Spleen (tissue), 11 donors: ENCODE measurements at regions not wholly inside any gene's neighbourhood (a gene's known extent, or its start where the extent isn't known, plus 50 kb on each side); places are given as distances from the start of the nearest gene placed in this dataset.

ENCODE experiments used
- DNase-seq: peaks from one replicate; pipeline ENCODE4 v3.0.0-alpha.2; 2020
- H3K27ac ChIP-seq, 8 donors: fragments of 200-600 bp; sonication (generic) in 7 of 8; 1 replicate in 4 of 8; 2 replicates in 4 of 8; pipeline versions ENCODE4 v1.5.0 to v1.8.0; 2016 to 2021; ENCODE audit warnings: inconsistent platforms in 4 of 8, mild to moderate bottlenecking in 4 of 8, moderate library complexity in 1 of 8
- H3K27me3 ChIP-seq, 7 donors: fragments of 200-600 bp; sonication (generic) in 6 of 7; replicated peaks in 1 of 7; 1 replicate in 4 of 7; 2 replicates in 3 of 7; pipeline versions ENCODE4 v1.5.0 to v1.8.0; 2016 to 2021; ENCODE audit warnings: inconsistent platforms in 3 of 7, mild to moderate bottlenecking in 1 of 7
- H3K36me3 ChIP-seq, 6 donors: fragments of 200-600 bp; sonication (generic) in 5 of 6; 1 replicate in 4 of 6; 2 replicates in 2 of 6; pipeline versions ENCODE4 v1.5.0 to v1.8.0; 2016 to 2021; ENCODE audit warnings: inconsistent platforms in 2 of 6
- H3K4me1 ChIP-seq, 6 donors: fragments of 200-600 bp; sonication (generic) in 5 of 6; 1 replicate in 3 of 6; 2 replicates in 3 of 6; pipeline versions ENCODE4 v1.5.0 to v1.8.0; 2016 to 2021; ENCODE audit warnings: inconsistent platforms in 3 of 6
- H3K4me3 ChIP-seq, 8 donors: fragments of 200-600 bp; sonication (generic) in 7 of 8; 1 replicate in 4 of 8; 2 replicates in 4 of 8; pipeline versions ENCODE4 v1.5.0 to v1.8.0; 2016 to 2021; ENCODE audit warnings: inconsistent platforms in 4 of 8, mild to moderate bottlenecking in 4 of 8, moderate library complexity in 2 of 8
- H3K9me3 ChIP-seq, 8 donors: fragments of 200-600 bp; sonication (generic) in 7 of 8; 1 replicate in 4 of 8; 2 replicates in 4 of 8; pipeline versions ENCODE4 v1.5.0 to v1.8.0; 2016 to 2021; ENCODE audit warnings: inconsistent platforms in 4 of 8
- CTCF ChIP-seq, 11 experiments: fragments of 200-600 bp in 7 of 11; fragments of 450-650 bp in 4 of 11; sonication (generic) in 4 of 11; IDR thresholded peaks in 8 of 11; conservative IDR thresholded peaks in 3 of 11; 1 replicate in 7 of 11; 2 replicates in 4 of 11; pipeline versions ENCODE4 v1.4.0 to v1.8.0; 2016 to 2021; ENCODE audit warnings: antibody characterized with exemption in 11 of 11, inconsistent platforms in 4 of 11, mild to moderate bottlenecking in 1 of 11
- POLR2A ChIP-seq, 3 donors: fragments of 450-650 bp; IDR thresholded peaks; one replicate each; pipeline ENCODE4 v1.5.1; 2017; ENCODE audit warnings: antibody characterized with exemption in 3 of 3, mild to moderate bottlenecking in 1 of 3
- POLR2AphosphoS5 ChIP-seq, 3 donors: sonication (generic); formaldehyde crosslinking; IDR thresholded peaks; one replicate each; pipeline ENCODE4 v1.5.1; 2017; ENCODE audit warnings: antibody characterized with exemption in 3 of 3
- WGBS, 5 donors: extraction: QIAGEN DNeasy Blood & Tissue Kit in 3 of 5; methylation state at CpG; one replicate each; pipeline versions ENCODE4 v1.1.5 to v1.1.7; 2013 to 2018; 5-methylcytosine and 5-hydroxymethylcytosine counted together
- intact Hi-C: fragments of 100-400 bp; cut with DNase I; formaldehyde crosslinking; loops from one replicate; pipeline ENCODE4 v1.15.0; 2023; ENCODE audit warnings: low total_unique reads
- donor health status: healthy with polysubstance abuse.
- donor health status: DM: no; HTN: no; CAD: no; lungs with moderate emphysema.
- donor health status: DM: no; HTN: no; CAD: no.
- donor health status: Bipolar disorder and iron deficiency.
- donor health status: healthy.
- donor health status: DM: no; HTN: no; CAD: no.
- donor health status: DM: yes; HTN: yes; CAD: no.

GRCh38 chr10:8136736-8137135 lies 82.2 kb downstream of the GATA3 start:
- intact Hi-C loops: no loop called here

GRCh38 chr10:8137272-8137681 lies 82.8 kb downstream of the GATA3 start:
- no peaks in the 10 kb centered on the region for H3K36me3 ChIP-seq
- peaks cover 0 to 46% (median 3%) of the 10 kb centered on the region in 7 donors for H3K27me3 ChIP-seq
- no peaks in the 10 kb centered on the region for H3K9me3 ChIP-seq
- DNase-seq: no peak
- TF ChIP-seq POLR2AphosphoS5 (IDR thresholded peaks at IDR 0.05) (no peak), POLR2A (IDR thresholded peaks at IDR 0.05) (no peak)
- WGBS, 5 donors: 66 to 78% (median 73%) methylated on average over 6 of the region's 6 CpGs
- peak overlapping the region in 1 of 8 donors; percentile 35 for H3K4me3 ChIP-seq
- H3K27ac ChIP-seq: peak overlapping the region in 4 of 8 donors; percentile 11 to 54 (median 22)
- peaks cover 0 to 5% (median 0%) of the 10 kb centered on the region in 6 donors for H3K4me1 ChIP-seq
- intact Hi-C loops: no loop called here

More at GRCh38 chr10:8136736-8137135, 82.2 kb downstream of the GATA3 start:
- no peak for TF ChIP-seq POLR2A (IDR thresholded peaks at IDR 0.05)
- no peak for TF ChIP-seq CTCF (IDR thresholded peaks at IDR 0.05 in 8 of 11, conservative IDR thresholded peaks at IDR 0.05 in 3 of 11)
- no peak for TF ChIP-seq POLR2AphosphoS5 (IDR thresholded peaks at IDR 0.05)
- H3K27me3 ChIP-seq: peaks cover 0 to 51% (median 3%) of the 10 kb centered on the region in 7 donors
- no peak for DNase-seq
- no peaks in the 10 kb centered on the region for H3K9me3 ChIP-seq
- H3K4me3 ChIP-seq: peak overlapping the region in 1 of 8 donors; percentile 35
- peaks cover 0 to 5% (median 0%) of the 10 kb centered on the region in 6 donors for H3K4me1 ChIP-seq
- 67 to 87% (median 75%) methylated on average over 2 of the region's 2 CpGs for WGBS, 5 donors
- peak overlapping the region in 2 of 8 donors; percentile 17 to 54 for H3K27ac ChIP-seq
- H3K36me3 ChIP-seq: no peaks in the 10 kb centered on the region

DNA sequence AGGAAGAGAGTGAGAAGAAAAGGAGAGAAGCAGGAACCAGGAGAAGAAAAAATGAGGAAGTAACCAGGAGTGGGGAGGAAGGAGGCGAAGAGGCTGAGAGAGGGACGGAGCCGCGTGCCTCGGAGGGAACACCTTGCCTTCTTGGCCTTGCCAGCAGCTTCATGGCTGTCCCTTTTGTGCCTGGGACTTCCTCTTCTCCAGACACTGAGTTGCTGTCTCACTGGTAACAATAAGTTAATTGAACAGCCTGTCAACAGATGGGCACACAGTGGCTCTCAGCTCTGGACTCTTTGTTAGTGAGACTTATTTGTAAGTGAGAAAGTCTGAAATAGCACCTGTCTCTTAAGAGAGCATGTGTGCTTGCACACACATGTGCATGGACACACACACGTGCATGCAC lies 83.2 kb downstream of the GATA3 start:
- H3K9me3 ChIP-seq: no peaks in the 10 kb centered on the region
- H3K4me1 ChIP-seq: peaks cover 0 to 5% (median 0%) of the 10 kb centered on the region in 6 donors
- no peaks in the 10 kb centered on the region for H3K36me3 ChIP-seq
- 29 to 46% (median 35%) methylated on average over 6 of the region's 6 CpGs for WGBS, 5 donors
- peak overlapping the region in 4 of 8 donors; percentile 11 to 54 (median 22) for H3K27ac ChIP-seq
- no peak for DNase-seq
- peaks cover 0 to 42% (median 3%) of the 10 kb centered on the region in 7 donors for H3K27me3 ChIP-seq
- peak overlapping the region in 1 of 8 donors; percentile 35 for H3K4me3 ChIP-seq
- intact Hi-C loops: no loop called here
- TF ChIP-seq POLR2A (IDR thresholded peaks at IDR 0.05) (no peak), POLR2AphosphoS5 (IDR thresholded peaks at IDR 0.05) (no peak), CTCF (IDR thresholded peaks at IDR 0.05 in 8 of 11, conservative IDR thresholded peaks at IDR 0.05 in 3 of 11) (no peak)

- no peaks in the 10 kb centered on the region for H3K36me3 ChIP-seq
- DNase-seq: no peak
Measured at GRCh38 chr10:8138471-8138870, 84.0 kb downstream of the GATA3 start.

More at GRCh38 chr10:8138471-8138870, 84.0 kb downstream of the GATA3 start:
- WGBS, 5 donors: 93 to 96% (median 94%) methylated on average over 3 of the region's 3 CpGs
- intact Hi-C loops: no loop called here
- TF ChIP-seq POLR2AphosphoS5 (IDR thresholded peaks at IDR 0.05): no peak
- TF ChIP-seq CTCF (IDR thresholded peaks at IDR 0.05 in 8 of 11, conservative IDR thresholded peaks at IDR 0.05 in 3 of 11): no peak
- no peak for TF ChIP-seq POLR2A (IDR thresholded peaks at IDR 0.05)
- no peak overlapping the region for H3K27ac ChIP-seq
- H3K4me1 ChIP-seq: peaks cover 0 to 2% (median 0%) of the 10 kb centered on the region in 6 donors
- no peaks in the 10 kb centered on the region for H3K9me3 ChIP-seq
- no peak overlapping the region for H3K4me3 ChIP-seq
- H3K27me3 ChIP-seq: peaks cover 0 to 34% (median under 1%) of the 10 kb centered on the region in 7 donors
